ENCODE measurements at regions not wholly inside any gene's neighbourhood (a gene's known extent, or its start where the extent isn't known, plus 50 kb on each side); places are given as distances from the start of the nearest gene placed in this dataset.

DNA sequence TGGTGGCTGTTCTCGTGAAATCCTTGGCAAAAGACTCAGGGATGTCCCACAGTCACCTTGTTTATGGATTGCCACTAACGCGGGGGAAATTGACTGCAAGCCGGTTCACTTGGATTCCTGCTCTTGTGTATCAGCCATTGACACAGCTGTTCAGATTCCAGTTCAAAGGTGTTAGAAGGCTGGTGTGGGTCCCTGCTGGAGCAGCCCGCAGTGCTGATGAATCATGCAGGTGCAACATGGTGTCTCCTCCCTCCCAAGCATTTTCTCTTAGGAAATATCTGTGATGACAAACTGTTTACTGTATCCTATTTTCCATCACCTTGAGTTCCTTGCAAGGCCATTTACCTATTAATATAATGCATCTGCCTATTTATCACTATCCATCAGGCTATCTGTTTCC is 170.1 kb downstream of the GATA3 start:
- TF ChIP-seq, protein P1, sequence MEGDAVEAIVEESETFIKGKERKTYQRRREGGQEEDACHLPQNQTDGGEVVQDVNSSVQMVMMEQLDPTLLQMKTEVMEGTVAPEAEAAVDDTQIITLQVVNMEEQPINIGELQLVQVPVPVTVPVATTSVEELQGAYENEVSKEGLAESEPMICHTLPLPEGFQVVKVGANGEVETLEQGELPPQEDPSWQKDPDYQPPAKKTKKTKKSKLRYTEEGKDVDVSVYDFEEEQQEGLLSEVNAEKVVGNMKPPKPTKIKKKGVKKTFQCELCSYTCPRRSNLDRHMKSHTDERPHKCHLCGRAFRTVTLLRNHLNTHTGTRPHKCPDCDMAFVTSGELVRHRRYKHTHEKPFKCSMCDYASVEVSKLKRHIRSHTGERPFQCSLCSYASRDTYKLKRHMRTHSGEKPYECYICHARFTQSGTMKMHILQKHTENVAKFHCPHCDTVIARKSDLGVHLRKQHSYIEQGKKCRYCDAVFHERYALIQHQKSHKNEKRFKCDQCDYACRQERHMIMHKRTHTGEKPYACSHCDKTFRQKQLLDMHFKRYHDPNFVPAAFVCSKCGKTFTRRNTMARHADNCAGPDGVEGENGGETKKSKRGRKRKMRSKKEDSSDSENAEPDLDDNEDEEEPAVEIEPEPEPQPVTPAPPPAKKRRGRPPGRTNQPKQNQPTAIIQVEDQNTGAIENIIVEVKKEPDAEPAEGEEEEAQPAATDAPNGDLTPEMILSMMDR (IDR thresholded peaks at IDR 0.05; ENCODE audit: low read length), result no peak
- no peak for TF ChIP-seq EZH2 (IDR thresholded peaks at IDR 0.05; ENCODE audit: borderline replicate concordance, low read length)
